Upper lobe of right lung (tissue), 1 donor: ENCODE measurements at regions not wholly inside any gene's neighbourhood (a gene's known extent, or its start where the extent isn't known, plus 50 kb on each side); places are given as distances from the start of the nearest gene placed in this dataset.

ENCODE experiments used
- ATAC-seq: fragments of 200-7000 bp; cut with Tn5 transposase; one replicate; pipeline ENCODE4 v1.9.1; 2020; ENCODE audit warnings: mild to moderate bottlenecking, moderate library complexity
- DNase-seq: peaks from one replicate; pipeline ENCODE4 v3.0.0-alpha.2; 2020
- H3K27ac ChIP-seq: fragments of 200-600 bp; one replicate; pipeline ENCODE4 v1.8.0; 2022
- H3K27me3 ChIP-seq: fragments of 200-600 bp; one replicate; pipeline ENCODE4 v1.8.0; 2022; ENCODE audit warnings: mild to moderate bottlenecking
- H3K36me3 ChIP-seq: fragments of 200-600 bp; one replicate; pipeline ENCODE4 v1.8.0; 2022
- H3K4me1 ChIP-seq: fragments of 200-600 bp; one replicate; pipeline ENCODE4 v1.8.0; 2022
- H3K4me3 ChIP-seq: fragments of 200-600 bp; one replicate; pipeline ENCODE4 v1.8.0; 2022; ENCODE audit warnings: mild to moderate bottlenecking
- H3K9me3 ChIP-seq: fragments of 200-600 bp; one replicate; pipeline ENCODE4 v1.8.0; 2022
- CTCF ChIP-seq: fragments of 200-600 bp; IDR thresholded peaks from one replicate; pipeline ENCODE4 v1.8.0; 2022; ENCODE audit warnings: antibody characterized with exemption
- intact Hi-C: fragments of 100-400 bp; cut with DNase I; formaldehyde crosslinking; loops from one replicate; pipeline ENCODE4 v1.11.0; 2022
- donor health status: DM: no; HTN: yes; CAD: no; lungs with severe emphysema.

- no peak for TF ChIP-seq CTCF
- H3K36me3 ChIP-seq = no peaks in the 10 kb centered on the region
- no peak for ATAC-seq
- DNase-seq = no peak
- H3K27ac ChIP-seq = no peak overlapping the region
- H3K27me3 ChIP-seq = no peaks in the 10 kb centered on the region
- no peak overlapping the region for H3K4me3 ChIP-seq
- no peaks in the 10 kb centered on the region for H3K4me1 ChIP-seq
- intact Hi-C loops = no loop called here
- H3K9me3 ChIP-seq = no peaks in the 10 kb centered on the region
These were observed 445.9 kb downstream of the TLL1 start for GRCh38 chr4:166318810-166319525.

- DNase-seq (no peak), ATAC-seq (no peak)
- Histone ChIP-seq H3K4me1 (no peaks in the 10 kb centered on the region), H3K27me3 (no peaks in the 10 kb centered on the region), H3K36me3 (no peaks in the 10 kb centered on the region), H3K27ac (no peak overlapping the region), H3K9me3 (no peaks in the 10 kb centered on the region), H3K4me3 (no peak overlapping the region)
- TF ChIP-seq CTCF = no peak
- intact Hi-C loops = no loop called here
These were observed 450.2 kb downstream of the TLL1 start for GRCh38 chr4:166323250-166323649.

- intact Hi-C loops = no loop called here
- no peaks in the 10 kb centered on the region for H3K27me3 ChIP-seq
- no peaks in the 10 kb centered on the region for H3K36me3 ChIP-seq
- no peaks in the 10 kb centered on the region for H3K4me1 ChIP-seq
- H3K4me3 ChIP-seq = no peak overlapping the region
- TF ChIP-seq CTCF = no peak
- DNase-seq = no peak
- H3K27ac ChIP-seq = no peak overlapping the region
- no peak for ATAC-seq
- no peaks in the 10 kb centered on the region for H3K9me3 ChIP-seq
These were observed 451.3 kb downstream of the TLL1 start for GRCh38 chr4:166324321-166324720.

- DNase-seq = no peak
- Histone ChIP-seq H3K36me3 (no peaks in the 10 kb centered on the region), H3K9me3 (no peaks in the 10 kb centered on the region), H3K4me3 (no peak overlapping the region), H3K27me3 (no peaks in the 10 kb centered on the region), H3K4me1 (no peaks in the 10 kb centered on the region), H3K27ac (no peak overlapping the region)
- TF ChIP-seq CTCF = no peak
- no peak for ATAC-seq
- intact Hi-C loops = no loop called here
These were observed 462.4 kb downstream of the TLL1 start for GRCh38 chr4:166335256-166335938.

- Histone ChIP-seq H3K36me3 (no peaks in the 10 kb centered on the region), H3K9me3 (no peaks in the 10 kb centered on the region), H3K27ac (no peak overlapping the region), H3K4me1 (no peaks in the 10 kb centered on the region), H3K27me3 (no peaks in the 10 kb centered on the region), H3K4me3 (no peak overlapping the region)
- TF ChIP-seq CTCF = no peak
- ATAC-seq = no peak
- DNase-seq = no peak
- intact Hi-C loops = no loop called here
These were observed 469.0 kb downstream of the TLL1 start for GRCh38 chr4:166341992-166342391.
